HCT116 (cell line): ENCODE measurements at regions not wholly inside any gene's neighbourhood (a gene's known extent, or its start where the extent isn't known, plus 50 kb on each side); places are given as distances from the start of the nearest gene placed in this dataset.

Experiments used
- ELF1 ChIP-seq: IDR thresholded peaks from 2 replicates; pipeline ENCODE4 v1.6.1; 2012; ENCODE audit warnings: low read depth, borderline replicate concordance
- EZH2 ChIP-seq: fragments of 200-600 bp; sonication (generic); IDR thresholded peaks from 2 replicates; pipeline ENCODE4 v1.6.1; 2017; ENCODE audit warnings: antibody characterized with exemption, mixed run types
- JUND ChIP-seq: IDR thresholded peaks from 2 replicates; pipeline ENCODE4 v1.6.1; 2012
- POLR2AphosphoS5 ChIP-seq: IDR thresholded peaks from 2 replicates; pipeline ENCODE4 v1.6.1; 2011; ENCODE audit warnings: mild to moderate bottlenecking, low read depth, low read length, moderate library complexity
- RAD21 ChIP-seq: IDR thresholded peaks from 2 replicates; pipeline ENCODE4 v1.6.1; 2012; ENCODE audit warnings: low read depth, mild to moderate bottlenecking
- YY1 ChIP-seq: IDR thresholded peaks from 2 replicates; pipeline ENCODE4 v1.6.1; 2011; ENCODE audit warnings: low read length, low read depth, moderate library complexity, mild to moderate bottlenecking; ENCODE audit not compliant: insufficient replicate concordance; ENCODE audit errors: extremely low read depth
- ZFX ChIP-seq: fragments of 450-650 bp; IDR thresholded peaks from 2 replicates; pipeline ENCODE4 v1.6.1; 2017
- ZNF274 ChIP-seq: fragments of 200-500 bp; sonication (Bioruptor generic); IDR thresholded peaks from 2 replicates; pipeline ENCODE4 v1.6.1; 2014; ENCODE audit warnings: mild to moderate bottlenecking, low read depth, low read length, inconsistent platforms
- TF ChIP-seq, protein P1 (sequence below): IDR thresholded peaks from 2 replicates; pipeline ENCODE4 v1.6.1; 2012
- TF ChIP-seq, protein P2 (sequence below), 3 experiments: fragments of 200-600 bp in 1 of 3; sonication (generic) in 1 of 3; IDR thresholded peaks in 2 of 3; conservative IDR thresholded peaks in 1 of 3; 2 replicates each; pipeline ENCODE4 v1.5.1; 2012 to 2017; ENCODE audit warnings: low read depth in 2 of 3, low read length in 2 of 3, antibody characterized with exemption in 1 of 3, borderline replicate concordance in 1 of 3, control low read depth in 1 of 3, mild to moderate bottlenecking in 1 of 3, mixed read lengths in 1 of 3, mixed run types in 1 of 3, moderate library complexity in 1 of 3; ENCODE audit not compliant: insufficient read depth in 1 of 3
- TF ChIP-seq, protein P3 (sequence below): IDR thresholded peaks from 2 replicates; pipeline ENCODE4 v1.6.1; 2012

DNA sequence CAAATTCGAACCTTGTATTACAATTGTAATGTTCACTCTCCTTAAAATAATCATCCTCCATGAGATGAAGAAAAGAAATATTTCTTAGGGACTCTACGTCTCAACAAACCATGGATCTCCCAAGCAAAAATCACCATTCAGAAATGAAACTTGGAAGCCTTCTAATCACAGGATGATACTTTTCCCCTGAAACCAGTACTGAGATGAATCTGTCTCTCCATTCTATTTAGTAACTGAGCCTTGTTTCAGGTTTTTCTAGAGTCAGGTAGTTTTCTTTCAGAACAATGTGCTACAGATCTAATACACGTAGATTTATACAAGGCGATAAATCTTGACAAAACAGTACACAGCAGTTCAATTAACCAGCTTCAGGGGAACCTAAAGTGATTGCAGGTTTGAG lies 660.1 kb upstream of the CBLB start:
- TF ChIP-seq, protein P1, sequence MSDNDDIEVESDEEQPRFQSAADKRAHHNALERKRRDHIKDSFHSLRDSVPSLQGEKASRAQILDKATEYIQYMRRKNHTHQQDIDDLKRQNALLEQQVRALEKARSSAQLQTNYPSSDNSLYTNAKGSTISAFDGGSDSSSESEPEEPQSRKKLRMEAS, result no peak
- TF ChIP-seq, protein P2, sequence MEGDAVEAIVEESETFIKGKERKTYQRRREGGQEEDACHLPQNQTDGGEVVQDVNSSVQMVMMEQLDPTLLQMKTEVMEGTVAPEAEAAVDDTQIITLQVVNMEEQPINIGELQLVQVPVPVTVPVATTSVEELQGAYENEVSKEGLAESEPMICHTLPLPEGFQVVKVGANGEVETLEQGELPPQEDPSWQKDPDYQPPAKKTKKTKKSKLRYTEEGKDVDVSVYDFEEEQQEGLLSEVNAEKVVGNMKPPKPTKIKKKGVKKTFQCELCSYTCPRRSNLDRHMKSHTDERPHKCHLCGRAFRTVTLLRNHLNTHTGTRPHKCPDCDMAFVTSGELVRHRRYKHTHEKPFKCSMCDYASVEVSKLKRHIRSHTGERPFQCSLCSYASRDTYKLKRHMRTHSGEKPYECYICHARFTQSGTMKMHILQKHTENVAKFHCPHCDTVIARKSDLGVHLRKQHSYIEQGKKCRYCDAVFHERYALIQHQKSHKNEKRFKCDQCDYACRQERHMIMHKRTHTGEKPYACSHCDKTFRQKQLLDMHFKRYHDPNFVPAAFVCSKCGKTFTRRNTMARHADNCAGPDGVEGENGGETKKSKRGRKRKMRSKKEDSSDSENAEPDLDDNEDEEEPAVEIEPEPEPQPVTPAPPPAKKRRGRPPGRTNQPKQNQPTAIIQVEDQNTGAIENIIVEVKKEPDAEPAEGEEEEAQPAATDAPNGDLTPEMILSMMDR (IDR thresholded peaks at IDR 0.05 in 2 of 3, conservative IDR thresholded peaks at IDR 0.05 in 1 of 3; ENCODE audit: borderline replicate concordance in 1 of 3, insufficient read depth in 1 of 3, low read depth in 2 of 3, low read length in 2 of 3), result no peak
- TF ChIP-seq ZNF274 (no peak), JUND (no peak), ELF1 (no peak), ZFX (no peak), POLR2AphosphoS5 (no peak), EZH2 (no peak), RAD21 (no peak), YY1 (no peak)
- TF ChIP-seq, protein P3, sequence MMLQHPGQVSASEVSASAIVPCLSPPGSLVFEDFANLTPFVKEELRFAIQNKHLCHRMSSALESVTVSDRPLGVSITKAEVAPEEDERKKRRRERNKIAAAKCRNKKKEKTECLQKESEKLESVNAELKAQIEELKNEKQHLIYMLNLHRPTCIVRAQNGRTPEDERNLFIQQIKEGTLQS, result no peak
